ENCODE measurements at regions not wholly inside any gene's neighbourhood (a gene's known extent, or its start where the extent isn't known, plus 50 kb on each side); places are given as distances from the start of the nearest gene placed in this dataset.
A peak's percentile ranks its signal among the peaks of the same experiment; 100 is the strongest.
"Not testable (repeated sequence)": the region's sequence is repeated elsewhere in the genome, so short reads cannot be mapped to it uniquely, and the experiment has no call there.

GRCh38 chr7:125195156-125195555 is 265.5 kb upstream of the POT1 start:
- intact Hi-C loops (cut with DNase I): no loop called here
- no peak for TF ChIP-seq CTCF (IDR thresholded peaks at IDR 0.05)
- H3K9me3 ChIP-seq: no peaks in the 10 kb centered on the region
- H3K36me3 ChIP-seq: no peaks in the 10 kb centered on the region
- no peak overlapping the region for H3K4me3 ChIP-seq
- H3K4me1 ChIP-seq: no peaks in the 10 kb centered on the region
- no peak overlapping the region for H3K27ac ChIP-seq
- DNase-seq (no peak), ATAC-seq (no peak)
- no peaks in the 10 kb centered on the region for H3K27me3 ChIP-seq

GRCh38 chr7:125193263-125193662 is 263.6 kb upstream of the POT1 start:
- TF ChIP-seq CTCF (IDR thresholded peaks at IDR 0.05): no peak
- Histone ChIP-seq H3K4me1 (no peaks in the 10 kb centered on the region), H3K36me3 (no peaks in the 10 kb centered on the region), H3K9me3 (peaks cover 0 to 3% of the 10 kb centered on the region in 2 donors), H3K27ac (no peak overlapping the region), H3K27me3 (no peaks in the 10 kb centered on the region), H3K4me3 (no peak overlapping the region)
- intact Hi-C loops (cut with DNase I): no loop called here
- no peak for ATAC-seq
- DNase-seq: peak in 1 of 4 donors; percentile 22

- intact Hi-C loops (cut with DNase I): no loop called here
- H3K27me3 ChIP-seq: no peaks in the 10 kb centered on the region
- no peak overlapping the region for H3K27ac ChIP-seq
- no peaks in the 10 kb centered on the region for H3K4me1 ChIP-seq
- H3K9me3 ChIP-seq: peaks cover 0 to 5% of the 10 kb centered on the region in 2 donors
- H3K4me3 ChIP-seq: no peak overlapping the region
- TF ChIP-seq CTCF (IDR thresholded peaks at IDR 0.05): no peak
- DNase-seq (no peak), ATAC-seq (no peak)
- H3K36me3 ChIP-seq: no peaks in the 10 kb centered on the region
Observed at GRCh38 chr7:125184801-125185200, 255.2 kb upstream of the POT1 start.

GRCh38 chr7:125181569-125182267 is 252.1 kb upstream of the POT1 start:
- H3K9me3 ChIP-seq; H3K36me3 ChIP-seq; H3K27ac ChIP-seq; DNase-seq; H3K4me1 ChIP-seq; intact Hi-C loops (cut with DNase I); H3K4me3 ChIP-seq; H3K27me3 ChIP-seq; ATAC-seq: not testable (repeated sequence)

GRCh38 chr7:125173571-125173970 is 243.9 kb upstream of the POT1 start:
- Histone ChIP-seq H3K4me3 (no peak overlapping the region), H3K9me3 (peaks cover 0 to 5% of the 10 kb centered on the region in 2 donors), H3K27ac (no peak overlapping the region), H3K4me1 (no peaks in the 10 kb centered on the region), H3K27me3 (no peaks in the 10 kb centered on the region), H3K36me3 (no peaks in the 10 kb centered on the region)
- no peak for TF ChIP-seq CTCF (IDR thresholded peaks at IDR 0.05)
- ATAC-seq (no peak), DNase-seq (no peak)
- intact Hi-C loops (cut with DNase I): no loop called here

GRCh38 chr7:125169088-125169487 is 239.5 kb upstream of the POT1 start:
- TF ChIP-seq CTCF (IDR thresholded peaks at IDR 0.05): no peak
- Histone ChIP-seq H3K9me3 (no peaks in the 10 kb centered on the region), H3K36me3 (no peaks in the 10 kb centered on the region), H3K4me1 (no peaks in the 10 kb centered on the region), H3K27ac (no peak overlapping the region), H3K27me3 (no peaks in the 10 kb centered on the region), H3K4me3 (no peak overlapping the region)
- intact Hi-C loops (cut with DNase I): no loop called here
- DNase-seq: no peak
- ATAC-seq: no peak
